C4-2B (cell line): ENCODE measurements at regions not wholly inside any gene's neighbourhood (a gene's known extent, or its start where the extent isn't known, plus 50 kb on each side); places are given as distances from the start of the nearest gene placed in this dataset.

Experiments used
- CTCF ChIP-seq: fragments of 450-650 bp; conservative IDR thresholded peaks from 2 replicates; pipeline ENCODE4 v1.5.1; 2017; ENCODE audit warnings: mild to moderate bottlenecking
- ZFX ChIP-seq: fragments of 450-650 bp; IDR thresholded peaks from 2 replicates; pipeline ENCODE4 v1.6.1; 2017

- TF ChIP-seq CTCF (no peak), ZFX (no peak)
Measured at GRCh38 chr13:34223984-34224383, 406.0 kb downstream of the RFC3 start.
